Esophagus muscularis mucosa (tissue), 4 donors: ENCODE measurements at regions not wholly inside any gene's neighbourhood (a gene's known extent, or its start where the extent isn't known, plus 50 kb on each side); places are given as distances from the start of the nearest gene placed in this dataset.

Experiments used
- DNase-seq: peaks from one replicate; pipeline ENCODE4 v3.0.0-alpha.2; 2017; ENCODE audit errors: extremely low spot score
- H3K27ac ChIP-seq, 4 donors: fragments of 200-600 bp; sonication (generic); replicated peaks in 1 of 4; 1 replicate in 3 of 4; 2 replicates in 1 of 4; pipeline ENCODE4 v1.5.1; 2016 to 2019; ENCODE audit warnings: mild to moderate bottlenecking in 1 of 4
- H3K27me3 ChIP-seq, 4 donors: fragments of 200-600 bp; sonication (generic); one replicate each; pipeline versions ENCODE4 v1.5.1 to v1.6.0; 2016 to 2019
- H3K36me3 ChIP-seq, 4 donors: fragments of 200-600 bp; sonication (generic); one replicate each; pipeline ENCODE4 v1.5.1; 2016 to 2019
- H3K4me1 ChIP-seq, 4 donors: fragments of 200-600 bp; sonication (generic); one replicate each; pipeline ENCODE4 v1.5.1; 2016 to 2019
- H3K4me3 ChIP-seq, 4 donors: fragments of 200-600 bp; sonication (generic); 1 replicate in 2 of 4; 2 replicates in 2 of 4; pipeline ENCODE4 v1.5.1; 2016 to 2019; ENCODE audit warnings: mild to moderate bottlenecking in 4 of 4, moderate library complexity in 1 of 4
- H3K9me3 ChIP-seq, 4 donors: fragments of 200-600 bp; sonication (generic); 1 replicate in 3 of 4; 2 replicates in 1 of 4; pipeline ENCODE4 v1.5.1; 2016 to 2019
- EP300 ChIP-seq: sonication (generic); formaldehyde crosslinking; IDR thresholded peaks from one replicate; pipeline ENCODE4 v1.6.1; 2017; ENCODE audit warnings: antibody characterized with exemption
- POLR2A ChIP-seq: fragments of 450-650 bp; IDR thresholded peaks from one replicate; pipeline ENCODE4 v1.6.1; 2017; ENCODE audit warnings: antibody characterized with exemption, moderate library complexity, mild to moderate bottlenecking, low read depth
- POLR2AphosphoS5 ChIP-seq, 2 donors: sonication (generic); formaldehyde crosslinking; IDR thresholded peaks; one replicate each; pipeline ENCODE4 v1.6.1; 2017; ENCODE audit warnings: antibody characterized with exemption in 2 of 2
- WGBS: methylation state at CpG from one replicate; pipeline ENCODE4 v1.1.5; 2018; 5-methylcytosine and 5-hydroxymethylcytosine counted together
- intact Hi-C: fragments of 100-400 bp; cut with DNase I; formaldehyde crosslinking; loops from one replicate; pipeline ENCODE4 v1.15.1; 2023
- TF ChIP-seq, protein P1 (sequence below), 3 experiments: fragments of 200-600 bp in 2 of 3; fragments of 450-650 bp in 1 of 3; sonication (generic) in 2 of 3; IDR thresholded peaks; one replicate each; pipeline ENCODE4 v1.5.1; 2017 to 2019; ENCODE audit warnings: antibody characterized with exemption in 3 of 3, mild to moderate bottlenecking in 2 of 3, moderate library complexity in 1 of 3

DNA sequence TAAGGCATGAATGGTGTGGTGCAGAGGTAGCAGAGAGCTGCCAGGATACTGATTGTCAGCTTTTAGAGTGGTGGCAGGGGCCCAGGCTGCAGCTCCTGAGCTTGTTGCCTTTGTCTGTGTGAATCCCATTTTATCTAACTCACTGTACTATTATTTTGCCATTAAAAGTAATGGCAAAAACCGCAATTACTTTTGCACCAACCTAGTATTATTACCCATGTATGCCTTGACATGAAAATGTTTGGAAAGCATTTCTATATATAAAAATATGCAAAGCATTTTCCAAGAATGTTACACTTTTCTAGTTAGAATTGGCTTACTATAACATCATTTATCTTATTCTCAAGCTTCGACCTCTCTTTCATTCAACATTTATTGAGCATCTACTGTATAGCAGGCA is 308.1 kb upstream of the MYOCD start:
- TF ChIP-seq POLR2A (no peak), POLR2AphosphoS5 (IDR thresholded peaks at IDR 0.05) (no peak), EP300 (no peak)
- TF ChIP-seq, protein P1, sequence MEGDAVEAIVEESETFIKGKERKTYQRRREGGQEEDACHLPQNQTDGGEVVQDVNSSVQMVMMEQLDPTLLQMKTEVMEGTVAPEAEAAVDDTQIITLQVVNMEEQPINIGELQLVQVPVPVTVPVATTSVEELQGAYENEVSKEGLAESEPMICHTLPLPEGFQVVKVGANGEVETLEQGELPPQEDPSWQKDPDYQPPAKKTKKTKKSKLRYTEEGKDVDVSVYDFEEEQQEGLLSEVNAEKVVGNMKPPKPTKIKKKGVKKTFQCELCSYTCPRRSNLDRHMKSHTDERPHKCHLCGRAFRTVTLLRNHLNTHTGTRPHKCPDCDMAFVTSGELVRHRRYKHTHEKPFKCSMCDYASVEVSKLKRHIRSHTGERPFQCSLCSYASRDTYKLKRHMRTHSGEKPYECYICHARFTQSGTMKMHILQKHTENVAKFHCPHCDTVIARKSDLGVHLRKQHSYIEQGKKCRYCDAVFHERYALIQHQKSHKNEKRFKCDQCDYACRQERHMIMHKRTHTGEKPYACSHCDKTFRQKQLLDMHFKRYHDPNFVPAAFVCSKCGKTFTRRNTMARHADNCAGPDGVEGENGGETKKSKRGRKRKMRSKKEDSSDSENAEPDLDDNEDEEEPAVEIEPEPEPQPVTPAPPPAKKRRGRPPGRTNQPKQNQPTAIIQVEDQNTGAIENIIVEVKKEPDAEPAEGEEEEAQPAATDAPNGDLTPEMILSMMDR (IDR thresholded peaks at IDR 0.05) = no peak
- H3K4me1 ChIP-seq = peaks cover 0 to 36% (median 27%) of the 10 kb centered on the region in 4 donors
- no peak for DNase-seq
- intact Hi-C loops = no loop called here
- H3K4me3 ChIP-seq = no peak overlapping the region
- H3K9me3 ChIP-seq = peaks cover 0 to 5% (median 0%) of the 10 kb centered on the region in 4 donors
- H3K27me3 ChIP-seq = no peaks in the 10 kb centered on the region
- 70% methylated on average over 2 of the region's 2 CpGs for WGBS
- H3K36me3 ChIP-seq = no peaks in the 10 kb centered on the region
- peak overlapping the region; percentile 74 to 80 (median 79) for H3K27ac ChIP-seq

DNA sequence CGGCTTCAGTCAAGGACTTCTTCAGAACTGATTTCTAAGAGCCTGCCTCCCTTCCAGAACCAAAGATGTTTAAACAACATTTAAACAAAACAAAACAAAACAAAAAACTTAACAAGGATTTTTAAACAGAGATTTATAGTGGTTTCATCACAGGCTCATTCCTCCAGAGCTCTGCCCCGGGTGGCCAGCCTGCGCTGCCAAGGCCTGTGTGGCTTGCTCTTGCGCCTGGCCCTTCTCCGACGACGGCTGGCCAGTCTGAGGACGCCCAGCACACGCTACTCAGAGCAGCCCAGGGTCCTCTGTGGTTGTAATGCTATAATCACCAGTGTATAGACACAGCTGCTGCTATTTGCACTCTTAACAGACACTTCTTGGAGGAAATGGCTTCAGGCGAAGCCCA is 307.2 kb upstream of the MYOCD start:
- 56% methylated on average over 10 of the region's 10 CpGs for WGBS
- H3K4me1 ChIP-seq = peaks cover 0 to 43% (median 31%) of the 10 kb centered on the region in 4 donors
- intact Hi-C loops = no loop called here
- no peak for DNase-seq
- peak overlapping the region; percentile 74 to 80 (median 79) for H3K27ac ChIP-seq
- peaks cover 0 to 5% (median 0%) of the 10 kb centered on the region in 4 donors for H3K9me3 ChIP-seq
- H3K36me3 ChIP-seq = no peaks in the 10 kb centered on the region
- TF ChIP-seq POLR2AphosphoS5 (IDR thresholded peaks at IDR 0.05) = no peak
- TF ChIP-seq, protein P1 (IDR thresholded peaks at IDR 0.05) = no peak
- TF ChIP-seq POLR2A = no peak
- no peak for TF ChIP-seq EP300
- no peak overlapping the region for H3K4me3 ChIP-seq
- H3K27me3 ChIP-seq = no peaks in the 10 kb centered on the region

DNA sequence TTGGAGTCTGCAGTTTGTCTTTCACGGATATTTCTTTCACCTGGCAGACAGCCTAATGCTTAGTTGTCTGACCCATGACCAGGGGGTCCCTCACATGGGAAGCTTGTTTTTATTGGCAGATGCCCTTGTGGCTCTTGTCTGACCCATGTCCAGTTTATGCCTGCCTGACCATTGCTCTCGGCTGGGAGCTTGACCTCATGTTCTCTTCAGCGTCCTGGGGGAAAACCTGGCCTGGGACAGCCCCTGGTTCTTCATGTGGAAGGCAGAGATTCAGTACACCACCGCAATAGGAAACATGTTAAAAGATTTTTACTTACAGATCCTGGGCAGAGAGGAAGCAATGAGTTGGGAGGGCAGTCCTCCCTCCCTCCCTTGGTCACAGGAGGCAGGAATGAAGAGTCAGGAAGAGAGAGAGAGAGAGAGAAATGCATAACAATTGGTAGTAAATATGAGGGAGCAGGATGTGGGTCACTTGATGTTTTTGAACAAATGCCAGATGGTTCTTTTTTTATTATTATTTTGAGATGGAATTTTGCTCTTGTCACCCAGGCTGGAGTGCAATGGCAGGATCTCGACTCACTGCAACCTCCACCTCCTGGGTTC is 302.7 kb upstream of the MYOCD start:
- H3K27ac ChIP-seq = peak overlapping the region in 1 of 4 donors; percentile 32
- TF ChIP-seq EP300 = no peak
- TF ChIP-seq POLR2A = no peak
- TF ChIP-seq, protein P1 (IDR thresholded peaks at IDR 0.05) = no peak
- no peak for TF ChIP-seq POLR2AphosphoS5 (IDR thresholded peaks at IDR 0.05)
- no peaks in the 10 kb centered on the region for H3K36me3 ChIP-seq
- H3K4me1 ChIP-seq = peaks cover 0 to 48% (median 34%) of the 10 kb centered on the region in 4 donors
- H3K4me3 ChIP-seq = no peak overlapping the region
- H3K9me3 ChIP-seq = no peaks in the 10 kb centered on the region
- intact Hi-C loops = loop anchor here (10.0 kb wide), 2 partner anchors 52 to 102 kb away; no protein-coding TSS in a partner anchor
- 43% methylated on average over 5 of the region's 5 CpGs for WGBS
- peak; percentile 78 for DNase-seq
- H3K27me3 ChIP-seq = no peaks in the 10 kb centered on the region

DNA sequence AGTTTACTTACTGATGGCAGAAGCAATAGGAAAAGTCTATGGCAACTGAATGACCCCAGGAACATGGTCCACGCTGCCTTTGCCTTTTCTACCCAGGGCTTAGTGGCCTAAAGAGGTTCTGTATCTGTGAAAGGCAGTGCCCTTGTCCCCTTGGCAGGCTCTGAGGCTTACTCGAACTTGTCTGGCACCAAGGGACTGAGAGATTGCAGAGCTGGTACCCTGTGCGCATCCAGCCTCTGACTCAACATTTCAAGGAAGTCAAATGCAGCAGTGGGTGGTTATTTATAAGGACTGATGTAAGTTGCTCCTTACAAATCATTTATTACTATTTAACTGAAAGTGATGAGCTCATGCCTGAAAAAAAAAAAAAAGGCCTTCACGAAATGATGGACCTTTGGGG is 299.9 kb upstream of the MYOCD start:
- TF ChIP-seq POLR2A (no peak), POLR2AphosphoS5 (IDR thresholded peaks at IDR 0.05) (peak; percentile 66 to 76), EP300 (peak; percentile 45)
- TF ChIP-seq, protein P1 (IDR thresholded peaks at IDR 0.05) = no peak
- Histone ChIP-seq H3K9me3 (no peaks in the 10 kb centered on the region), H3K36me3 (no peaks in the 10 kb centered on the region), H3K27me3 (no peaks in the 10 kb centered on the region), H3K4me3 (no peak overlapping the region), H3K27ac (peak overlapping the region; percentile 73 to 82 (median 76)), H3K4me1 (peaks cover 0 to 48% (median 32%) of the 10 kb centered on the region in 4 donors)
- intact Hi-C loops = loop anchor here (10.0 kb wide), 2 partner anchors 49 to 99 kb away; no protein-coding TSS in a partner anchor
- 50% methylated on average over 4 of the region's 4 CpGs for WGBS
- peak; percentile 90 for DNase-seq

DNA sequence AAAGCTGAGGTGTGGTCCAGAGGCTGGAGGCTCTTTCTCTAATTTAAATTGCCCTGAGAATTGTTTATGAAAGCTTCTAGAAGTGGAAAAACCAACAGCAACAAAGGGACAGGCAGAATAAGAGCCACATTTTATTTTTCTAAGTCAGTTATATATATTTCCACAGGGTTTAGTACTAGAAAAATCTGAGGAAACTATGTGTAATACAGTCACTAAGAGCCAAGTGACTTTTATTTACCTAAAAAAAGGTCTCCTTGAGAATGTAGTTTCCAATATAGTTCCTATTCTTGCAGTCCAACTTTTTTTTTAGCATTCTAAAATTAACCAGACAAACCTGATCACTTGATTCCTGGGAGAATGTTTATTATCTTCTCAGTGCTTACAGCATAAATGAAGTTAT is 296.6 kb upstream of the MYOCD start:
- no peaks in the 10 kb centered on the region for H3K27me3 ChIP-seq
- TF ChIP-seq POLR2A = no peak
- no peak for TF ChIP-seq POLR2AphosphoS5 (IDR thresholded peaks at IDR 0.05)
- no peak for TF ChIP-seq EP300
- TF ChIP-seq, protein P1 (IDR thresholded peaks at IDR 0.05) = no peak
- DNase-seq = no peak
- H3K36me3 ChIP-seq = no peaks in the 10 kb centered on the region
- peak overlapping the region; percentile 52 to 65 (median 57) for H3K27ac ChIP-seq
- H3K4me3 ChIP-seq = no peak overlapping the region
- intact Hi-C loops = loop anchor here (10.0 kb wide), 2 partner anchors 46 to 96 kb away; no protein-coding TSS in a partner anchor
- peaks cover 0 to 32% (median 27%) of the 10 kb centered on the region in 4 donors for H3K4me1 ChIP-seq
- H3K9me3 ChIP-seq = peaks cover 0 to 4% (median 0%) of the 10 kb centered on the region in 4 donors
